ENCODE measurements at regions not wholly inside any gene's neighbourhood (a gene's known extent, or its start where the extent isn't known, plus 50 kb on each side); places are given as distances from the start of the nearest gene placed in this dataset.
"Not testable (repeated sequence)": the region's sequence is repeated elsewhere in the genome, so short reads cannot be mapped to it uniquely, and the experiment has no call there.

- H3K4me3 ChIP-seq (ENCODE audit: low read length) = not testable (repeated sequence)
Measured at GRCh38 chr4:82301390-82301789, 72.4 kb downstream of the HNRNPD start.

GRCh38 chr4:82293304-82293703 is 80.5 kb downstream of the HNRNPD start:
- TF ChIP-seq ZNF274 (IDR thresholded peaks at IDR 0.05; ENCODE audit: low read depth, low read length) = no peak
- H3K4me3 ChIP-seq (ENCODE audit: low read length) = no peak overlapping the region

GRCh38 chr4:82287720-82288119 is 86.1 kb downstream of the HNRNPD start:
- H3K4me3 ChIP-seq (ENCODE audit: low read length) = no peak overlapping the region
- no peak for TF ChIP-seq ZNF274 (IDR thresholded peaks at IDR 0.05; ENCODE audit: low read depth, low read length)

GRCh38 chr4:82284858-82285805 is 88.7 kb downstream of the HNRNPD start:
- H3K4me3 ChIP-seq (ENCODE audit: low read length) = peak overlapping the region; percentile 56; the same call in 1 of the 2 replicates
- TF ChIP-seq ZNF274 (IDR thresholded peaks at IDR 0.05; ENCODE audit: low read depth, low read length) = no peak

GRCh38 chr4:82284475-82284857 is 89.3 kb downstream of the HNRNPD start:
- H3K4me3 ChIP-seq (ENCODE audit: low read length) = 0 out of 2 replicates have a peak overlapping the region, but pooled peaks have one; percentile 11
- TF ChIP-seq ZNF274 (IDR thresholded peaks at IDR 0.05; ENCODE audit: low read depth, low read length) = no peak

- no peak overlapping the region for H3K4me3 ChIP-seq (ENCODE audit: low read length)
- TF ChIP-seq ZNF274 (IDR thresholded peaks at IDR 0.05; ENCODE audit: low read depth, low read length) = no peak
Measured at GRCh38 chr4:82282875-82283274, 90.9 kb downstream of the HNRNPD start.

- H3K4me3 ChIP-seq (ENCODE audit: low read length) = not testable (repeated sequence)
Measured at GRCh38 chr4:82279550-82279949, 94.2 kb downstream of the HNRNPD start.

GRCh38 chr4:82276332-82276640 is 97.5 kb downstream of the HNRNPD start:
- H3K4me3 ChIP-seq (ENCODE audit: low read length) = no peak overlapping the region
- no peak for TF ChIP-seq ZNF274 (IDR thresholded peaks at IDR 0.05; ENCODE audit: low read depth, low read length)

GRCh38 chr4:82275431-82276331 is 98.1 kb downstream of the HNRNPD start:
- no peak for TF ChIP-seq ZNF274 (IDR thresholded peaks at IDR 0.05; ENCODE audit: low read depth, low read length)
- no peak overlapping the region for H3K4me3 ChIP-seq (ENCODE audit: low read length)

GRCh38 chr4:82274700-82275099 is 99.1 kb downstream of the HNRNPD start:
- H3K4me3 ChIP-seq (ENCODE audit: low read length) = not testable (repeated sequence)

- H3K4me3 ChIP-seq (ENCODE audit: low read length) = not testable (repeated sequence)
Measured at GRCh38 chr4:82272523-82272922, 101.3 kb downstream of the HNRNPD start.

- H3K4me3 ChIP-seq (ENCODE audit: low read length) = not testable (repeated sequence)
Measured at GRCh38 chr4:82271915-82272480, 101.8 kb downstream of the HNRNPD start.

GRCh38 chr4:82268826-82269193 is 105.0 kb downstream of the HNRNPD start:
- no peak overlapping the region for H3K4me3 ChIP-seq (ENCODE audit: low read length)
- no peak for TF ChIP-seq ZNF274 (IDR thresholded peaks at IDR 0.05; ENCODE audit: low read depth, low read length)

- H3K4me3 ChIP-seq (ENCODE audit: low read length) = no peak overlapping the region
- no peak for TF ChIP-seq ZNF274 (IDR thresholded peaks at IDR 0.05; ENCODE audit: low read depth, low read length)
Measured at GRCh38 chr4:82268050-82268825, 105.6 kb downstream of the HNRNPD start.

Measured in GM08714 (cell line).